HG03108 (cell line): ENCODE measurements at regions not wholly inside any gene's neighbourhood (a gene's known extent, or its start where the extent isn't known, plus 50 kb on each side); places are given as distances from the start of the nearest gene placed in this dataset.
"Not testable (repeated sequence)": the region's sequence is repeated elsewhere in the genome, so short reads cannot be mapped to it uniquely, and the experiment has no call there.

Experiments used
- ATAC-seq: cut with Tn5 transposase; IDR thresholded peaks from one replicate; pipeline ENCODE4 v1.9.1; 2021; ENCODE audit warnings: moderate library complexity; ENCODE audit not compliant: unreplicated experiment

DNA sequence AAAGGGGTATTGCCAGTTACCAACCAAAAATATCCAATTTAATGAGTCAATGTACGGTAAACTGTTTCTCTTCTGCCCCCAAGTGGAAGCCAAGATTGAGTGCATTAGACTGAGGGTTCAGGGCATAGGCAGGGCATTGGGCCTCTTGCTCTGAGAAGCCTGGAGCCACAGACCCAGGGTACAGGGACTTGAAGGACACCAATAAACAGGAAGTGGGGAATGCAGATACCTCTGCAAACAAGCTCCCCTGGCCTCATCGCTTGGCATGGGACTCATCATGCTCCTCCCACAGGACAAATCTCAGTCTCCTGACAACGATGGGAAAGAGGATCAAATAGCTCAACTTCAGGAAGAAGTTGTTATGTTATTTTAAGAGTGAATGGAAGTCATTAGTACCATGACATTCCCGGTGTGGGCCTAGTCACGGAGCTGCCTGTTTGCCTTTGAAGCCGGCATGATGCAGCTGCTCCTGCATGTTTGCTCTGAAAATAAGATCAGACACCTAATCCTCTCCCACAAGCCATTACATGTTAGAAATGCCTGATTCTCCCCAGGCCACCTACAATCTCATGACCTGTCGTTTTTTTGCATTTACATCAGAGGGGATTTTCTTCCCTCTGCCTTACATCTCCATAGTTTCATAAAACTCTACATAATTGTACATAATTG, 224.2 kb downstream of the RCHY1 start:
- ATAC-seq = no peak

DNA sequence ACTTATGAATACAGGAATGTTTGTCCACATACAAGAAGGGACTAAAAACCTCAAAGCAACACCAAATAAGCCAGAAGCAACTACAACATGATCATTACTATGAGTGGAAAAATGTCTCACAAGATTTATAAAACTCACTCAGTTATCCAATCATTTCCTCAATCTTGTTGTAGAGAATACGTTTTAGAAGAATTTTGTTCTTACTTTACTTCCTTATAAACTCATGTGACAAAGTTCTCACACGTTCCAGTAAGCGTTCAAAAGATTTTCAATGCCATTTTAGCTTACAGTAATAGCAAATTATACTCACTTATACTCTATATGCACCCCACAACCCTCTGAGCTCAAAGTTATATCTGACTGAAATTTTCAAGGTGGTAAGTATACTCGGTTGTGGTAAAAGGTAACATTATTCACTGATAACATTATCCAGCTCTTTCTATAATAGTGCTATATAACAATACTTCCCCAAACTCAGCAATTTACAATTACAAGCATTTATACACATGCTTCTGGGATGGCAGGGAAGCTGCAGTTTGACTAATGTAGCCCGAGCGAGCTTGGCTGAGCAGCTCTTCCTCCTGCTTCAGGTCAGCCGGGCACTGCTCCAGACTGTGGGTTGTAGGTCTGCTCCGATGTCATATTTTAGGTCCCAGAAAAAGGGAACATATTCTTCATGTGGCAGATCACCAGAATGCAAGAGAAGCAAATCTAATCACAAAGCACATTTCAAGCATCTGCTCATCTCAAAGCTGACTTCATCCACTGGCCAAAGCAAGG, 226.3 kb downstream of the RCHY1 start:
- no peak for ATAC-seq

DNA sequence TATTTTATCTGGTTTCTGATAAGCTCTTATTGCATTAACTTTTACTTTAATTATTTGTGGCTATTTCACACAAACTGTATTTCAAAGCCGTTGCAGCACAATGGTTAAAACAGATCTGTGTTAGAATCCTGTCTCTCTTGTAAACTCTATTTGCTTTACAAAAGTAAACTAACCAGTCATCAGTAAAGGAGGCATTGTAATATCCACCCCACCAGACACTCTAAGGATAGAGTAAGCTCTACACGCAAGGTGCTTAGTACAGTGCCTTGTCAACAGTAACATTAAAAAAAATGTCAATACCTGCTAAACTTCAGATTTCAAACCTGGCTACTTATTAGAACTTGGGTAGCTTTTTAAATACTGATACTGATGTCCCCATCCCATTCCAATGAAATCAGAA, 228.4 kb downstream of the RCHY1 start:
- no peak for ATAC-seq

DNA sequence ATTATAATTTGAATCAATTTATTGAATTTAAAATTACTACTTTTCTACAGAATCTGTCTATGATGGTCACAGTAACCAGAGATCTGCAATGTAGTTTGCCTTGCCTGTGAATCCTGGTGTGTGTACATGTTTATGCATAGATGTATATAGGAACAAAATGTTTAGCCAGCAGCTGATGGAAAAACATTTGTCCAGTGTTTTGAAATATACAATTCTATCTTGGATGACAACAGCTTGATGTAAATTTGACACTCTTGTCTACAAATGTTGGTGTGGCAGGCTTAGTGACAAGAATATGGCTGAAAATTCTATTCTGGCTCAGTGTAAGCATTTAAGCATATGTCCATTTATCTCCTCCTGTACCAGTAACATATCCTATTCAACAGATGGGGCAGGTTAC, 229.4 kb downstream of the RCHY1 start:
- no peak for ATAC-seq

DNA sequence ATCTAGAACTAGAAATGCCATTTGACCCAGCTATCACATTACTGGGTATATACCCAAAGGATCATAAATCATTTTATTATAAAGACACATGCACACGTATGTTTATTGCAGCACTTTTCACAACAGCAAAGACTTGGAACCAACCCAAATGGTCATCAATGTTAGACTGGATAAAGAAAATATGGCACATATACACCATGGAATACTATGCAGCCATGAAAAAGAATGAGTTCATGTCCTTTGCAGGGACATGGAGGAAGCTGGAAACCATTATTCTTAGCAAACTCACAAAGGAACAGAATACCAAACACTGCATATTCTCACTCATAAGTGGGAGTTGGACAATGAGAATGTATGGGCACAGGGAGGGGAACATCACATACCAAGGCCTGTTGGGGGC, 233.7 kb downstream of the RCHY1 start:
- ATAC-seq = not testable (repeated sequence)

DNA sequence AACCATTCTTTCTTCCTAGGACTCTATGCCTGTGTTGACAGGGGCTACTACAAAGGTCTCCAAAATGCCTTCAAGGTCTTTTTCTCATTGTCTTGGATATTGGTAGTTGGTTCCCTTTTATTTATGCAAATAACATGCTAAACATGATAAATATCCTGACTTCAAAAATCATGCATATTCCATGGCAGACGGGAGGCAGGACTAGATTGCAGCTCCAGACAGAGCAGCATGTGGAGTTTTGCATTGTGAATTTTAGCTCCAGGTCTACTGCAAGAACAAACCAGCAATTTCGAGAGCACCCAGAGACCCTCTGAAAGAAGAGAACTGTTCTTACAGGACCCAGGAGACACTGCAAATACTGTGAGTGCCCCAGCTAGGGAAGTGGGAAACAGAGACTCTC, 254.9 kb downstream of the RCHY1 start:
- ATAC-seq = no peak

DNA sequence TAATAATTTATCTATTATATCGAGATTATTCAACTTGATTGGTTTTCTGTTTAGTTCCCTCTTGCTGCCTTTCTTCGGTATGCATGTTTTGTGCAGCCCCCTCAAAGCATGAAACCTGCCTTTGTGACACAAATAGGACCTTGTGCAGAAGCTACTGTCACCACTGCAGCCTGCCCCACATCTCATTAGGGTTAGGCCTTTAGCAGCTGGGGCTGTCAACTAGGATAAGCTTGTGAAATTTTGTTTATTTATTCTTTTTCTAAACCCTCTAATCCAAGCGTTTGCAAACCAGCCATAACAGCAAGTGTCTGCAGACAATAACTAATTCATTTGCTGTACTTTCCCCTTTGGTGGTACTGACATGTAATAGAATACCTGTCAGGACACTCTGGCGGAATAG, 258.9 kb downstream of the RCHY1 start:
- ATAC-seq = no peak

DNA sequence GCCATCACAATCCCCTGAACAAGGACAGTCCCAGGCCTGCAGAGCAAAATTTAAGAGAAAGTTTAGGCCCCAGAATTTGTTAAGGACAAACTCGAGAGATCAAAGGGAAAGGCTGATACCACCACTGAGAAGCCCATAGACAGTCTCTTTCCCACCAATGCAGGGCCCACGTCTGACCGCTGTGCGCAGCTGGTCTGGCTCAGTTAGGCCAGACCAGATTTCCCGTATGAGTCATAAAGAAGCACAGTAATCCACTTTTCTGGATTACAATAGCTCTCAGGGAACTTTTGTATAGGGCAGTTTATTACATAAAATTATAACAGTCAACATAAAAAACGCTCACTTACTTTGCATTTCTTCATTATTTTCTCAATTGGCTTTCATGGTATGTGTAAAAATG, 259.5 kb downstream of the RCHY1 start:
- no peak for ATAC-seq

DNA sequence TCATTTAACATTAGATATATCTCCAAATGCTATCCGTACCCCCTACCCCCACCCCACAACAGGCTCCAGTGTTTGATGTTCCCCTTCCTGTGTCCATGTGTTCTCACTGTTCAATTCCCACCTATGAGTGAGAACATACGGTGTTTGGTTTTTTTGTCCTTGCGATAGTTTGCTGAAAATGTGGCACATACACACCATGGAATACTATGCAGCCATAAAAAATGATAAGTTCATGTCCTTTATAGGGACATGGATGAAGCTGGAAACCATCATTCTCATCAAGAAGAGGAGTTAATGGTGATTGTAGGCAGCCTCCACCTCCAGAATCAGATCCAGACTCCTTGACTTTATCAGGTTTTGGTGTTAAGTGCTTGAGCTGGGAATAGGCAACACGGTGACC, 261.1 kb downstream of the RCHY1 start:
- ATAC-seq = not testable (repeated sequence)

DNA sequence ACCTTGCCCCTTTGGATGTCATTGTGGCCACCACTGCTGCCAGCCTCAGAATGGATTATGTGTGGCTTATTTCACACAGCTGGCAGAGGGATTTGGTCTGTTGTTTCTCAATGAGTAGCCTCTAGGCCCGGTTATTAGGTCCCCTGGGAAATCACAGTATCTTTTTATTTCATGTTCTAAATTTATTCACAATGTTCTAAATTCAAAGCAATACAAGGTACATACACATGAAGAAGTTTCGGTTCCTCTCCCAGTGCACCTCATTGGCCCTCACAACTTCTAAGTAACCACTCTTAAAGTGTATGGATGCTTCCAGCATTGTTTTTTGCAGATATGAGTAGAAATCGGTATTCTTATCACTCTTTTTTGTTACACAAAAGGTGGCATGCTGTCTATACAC, 262.7 kb downstream of the RCHY1 start:
- ATAC-seq = no peak

DNA sequence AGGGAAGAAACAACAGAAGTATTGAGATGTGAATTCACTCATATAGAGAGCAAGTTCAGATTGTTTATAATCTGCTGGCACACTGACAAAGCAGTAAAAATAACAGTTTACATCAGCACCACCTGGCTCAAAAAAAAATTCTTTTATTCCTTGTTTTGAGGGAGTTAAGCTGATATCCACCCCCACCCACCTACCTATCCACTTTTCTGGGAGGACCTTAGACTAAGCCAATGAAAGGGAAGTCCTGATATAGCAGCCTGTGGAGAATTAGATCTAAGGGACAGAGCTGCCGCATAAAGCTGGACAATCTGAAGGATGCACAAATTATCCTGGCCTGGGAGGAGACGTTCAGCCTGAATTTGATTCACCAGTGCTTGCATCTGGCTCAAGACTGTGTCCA, 264.5 kb downstream of the RCHY1 start:
- no peak for ATAC-seq

DNA sequence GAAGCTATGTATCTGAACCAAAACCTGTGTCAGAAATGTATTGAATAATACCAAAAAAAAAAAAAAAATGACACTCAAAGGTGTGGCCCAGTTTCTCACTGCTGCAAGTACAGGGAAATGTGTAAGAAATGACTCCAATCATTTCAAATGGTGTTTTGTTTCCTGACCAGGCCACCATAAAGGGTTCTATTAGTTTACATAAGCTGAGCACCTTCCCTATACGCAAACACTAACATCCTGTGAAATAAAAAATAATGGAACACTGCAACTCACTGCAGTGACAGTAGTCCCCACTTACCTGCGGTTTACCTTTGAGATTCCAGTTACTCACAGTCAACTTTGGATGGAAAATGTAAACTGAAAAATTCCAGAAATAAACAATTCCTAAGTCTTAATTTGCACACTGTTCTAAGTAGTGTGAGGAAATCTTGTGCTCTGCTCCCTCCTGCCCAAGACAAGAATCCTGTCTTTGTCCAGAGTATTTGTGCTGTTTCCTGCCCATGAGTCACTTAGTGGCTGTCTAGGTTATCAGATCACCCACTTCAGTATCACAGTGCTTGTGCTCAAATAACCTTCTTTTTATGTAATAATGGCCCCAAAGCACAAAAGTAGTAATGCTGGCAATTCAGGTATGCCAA, 265.3 kb downstream of the RCHY1 start:
- no peak for ATAC-seq

DNA sequence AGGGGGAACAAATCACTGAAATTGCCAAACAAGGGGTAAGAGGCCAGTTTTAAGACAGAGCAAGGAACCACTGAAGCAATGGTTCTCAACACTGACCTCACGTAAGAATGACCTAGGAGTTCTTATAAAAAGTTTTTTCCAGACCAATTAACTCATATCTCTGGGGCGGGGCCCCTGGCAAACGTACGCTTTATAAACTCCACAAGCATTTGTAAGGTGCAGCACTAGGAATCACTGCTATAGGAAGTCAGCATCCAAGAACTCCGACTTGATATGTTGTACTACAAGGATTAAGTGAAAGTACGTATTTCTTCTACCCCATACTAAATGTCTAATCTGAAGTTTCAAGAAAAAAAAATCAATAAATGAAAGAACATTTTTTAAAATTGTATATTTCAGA, 269.9 kb downstream of the RCHY1 start:
- ATAC-seq = no peak

DNA sequence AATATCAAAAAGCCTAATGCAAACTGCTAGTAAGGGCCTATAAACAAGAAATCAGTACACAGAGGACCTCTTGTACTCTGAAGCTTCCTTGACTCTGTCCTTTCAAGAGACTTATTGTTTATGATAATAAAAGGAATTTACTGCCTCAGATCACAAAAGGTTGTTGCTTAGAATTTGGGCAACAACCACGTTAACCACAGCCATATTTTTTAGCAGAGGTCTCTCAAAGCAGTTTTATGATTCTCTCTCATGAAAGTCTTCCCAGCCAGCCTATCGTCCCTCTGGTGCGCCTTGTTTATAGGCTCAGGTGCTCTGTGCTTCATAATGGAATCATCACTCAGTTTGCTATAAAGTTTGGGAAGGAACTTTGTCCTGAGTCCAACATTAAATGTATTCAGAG, 270.6 kb downstream of the RCHY1 start:
- no peak for ATAC-seq

DNA sequence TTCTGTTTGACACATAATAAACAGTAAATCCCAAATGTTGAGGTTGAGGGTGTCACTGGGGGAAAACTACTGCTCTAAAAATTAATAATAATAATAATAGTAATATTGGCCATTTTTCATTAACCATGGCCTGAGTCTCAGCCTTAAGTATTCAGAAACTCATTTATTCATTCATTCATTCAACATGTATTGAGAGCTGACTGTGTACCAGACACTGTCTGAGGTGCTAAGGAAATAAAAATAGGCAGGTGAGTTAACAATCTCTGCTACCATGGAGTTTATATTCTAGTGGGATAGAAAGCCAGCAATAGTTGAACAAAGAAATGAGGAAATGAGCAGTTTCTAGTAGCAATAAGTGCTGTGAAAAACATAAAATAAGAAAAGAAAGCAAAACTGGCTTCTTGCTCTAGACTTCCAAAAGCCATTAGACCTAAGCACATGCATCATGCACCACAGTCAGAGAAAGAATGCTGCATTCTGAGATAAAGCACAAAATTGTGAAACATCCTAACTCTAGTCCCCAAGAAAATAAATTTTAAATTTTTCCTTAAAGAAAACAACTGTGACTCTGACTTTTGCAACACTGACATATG, 278.7 kb downstream of the RCHY1 start:
- peak; percentile 99 for ATAC-seq

DNA sequence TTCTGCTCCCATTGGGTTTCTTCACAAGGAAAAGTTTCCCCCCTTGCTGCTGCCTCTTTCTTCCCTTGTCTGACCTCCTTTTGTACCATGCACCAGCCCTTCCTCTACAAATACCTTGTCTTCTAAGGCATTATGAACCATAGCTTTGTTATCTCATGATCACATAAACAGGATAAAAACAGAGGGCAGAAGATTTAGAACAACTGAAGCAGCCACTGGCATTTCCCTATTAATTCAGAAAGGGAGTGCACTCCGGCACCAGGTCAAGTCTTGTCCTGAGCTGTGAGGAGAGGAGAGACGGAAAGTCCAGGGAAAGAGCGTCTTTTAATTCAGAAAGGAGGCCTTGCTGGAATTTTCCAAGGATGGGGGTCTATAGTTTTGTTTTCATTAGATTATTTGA, 281.7 kb downstream of the RCHY1 start:
- no peak for ATAC-seq

DNA sequence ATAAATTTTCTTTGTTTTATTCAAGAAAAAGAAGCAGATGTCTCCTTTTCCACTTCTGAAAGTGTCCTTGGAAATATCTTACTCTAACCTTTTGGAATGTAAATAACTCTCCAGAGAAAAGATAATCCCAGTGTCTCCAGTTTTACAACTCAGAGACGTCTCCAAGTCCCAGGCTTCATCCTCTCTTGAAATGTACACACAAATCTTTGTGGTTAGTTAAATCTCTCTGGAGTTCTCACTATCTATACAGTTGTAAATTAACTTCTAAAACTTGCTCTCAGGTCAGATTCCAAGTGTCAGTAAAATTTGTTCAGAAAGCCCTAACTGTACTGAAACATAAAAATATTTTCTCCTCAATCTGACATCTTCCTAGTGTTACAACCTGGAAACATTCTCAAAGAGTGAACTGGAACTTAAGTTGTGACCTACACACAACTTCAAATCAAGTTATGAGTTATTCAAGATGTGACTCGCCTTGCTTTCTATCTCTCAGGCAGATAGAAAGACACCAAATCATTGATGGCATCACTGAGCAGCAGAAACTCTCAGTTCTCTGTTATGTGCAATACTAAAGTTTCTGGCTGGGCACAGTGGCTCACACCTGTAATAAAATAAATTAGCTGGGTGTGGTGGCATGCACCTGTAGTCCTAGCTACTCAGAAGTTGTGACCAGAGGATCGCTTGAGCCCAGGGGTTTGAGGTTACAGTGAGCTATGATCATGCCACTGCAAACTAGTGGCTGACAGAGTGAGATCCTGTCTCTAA, 284.2 kb downstream of the RCHY1 start:
- peak; percentile 71 for ATAC-seq

DNA sequence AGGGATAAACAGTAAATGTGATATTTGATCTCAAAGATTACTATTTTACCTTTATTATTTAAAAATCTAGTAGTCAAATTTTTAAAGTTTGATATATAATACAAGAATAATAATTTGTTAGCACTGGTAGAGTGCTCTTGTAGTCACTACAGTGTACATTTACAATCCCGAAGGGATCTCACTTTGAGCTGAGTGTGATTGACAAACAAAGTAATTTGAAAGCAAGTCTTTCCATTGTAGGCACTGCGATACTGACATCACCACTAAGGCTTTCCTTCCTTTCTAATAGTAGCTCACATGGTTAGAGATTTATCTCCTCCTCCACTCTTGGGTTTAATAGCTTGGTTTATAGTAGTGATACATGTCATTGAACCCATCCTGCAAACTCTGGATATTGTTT, 280.6 kb downstream of the PARM1 start:
- ATAC-seq = no peak

DNA sequence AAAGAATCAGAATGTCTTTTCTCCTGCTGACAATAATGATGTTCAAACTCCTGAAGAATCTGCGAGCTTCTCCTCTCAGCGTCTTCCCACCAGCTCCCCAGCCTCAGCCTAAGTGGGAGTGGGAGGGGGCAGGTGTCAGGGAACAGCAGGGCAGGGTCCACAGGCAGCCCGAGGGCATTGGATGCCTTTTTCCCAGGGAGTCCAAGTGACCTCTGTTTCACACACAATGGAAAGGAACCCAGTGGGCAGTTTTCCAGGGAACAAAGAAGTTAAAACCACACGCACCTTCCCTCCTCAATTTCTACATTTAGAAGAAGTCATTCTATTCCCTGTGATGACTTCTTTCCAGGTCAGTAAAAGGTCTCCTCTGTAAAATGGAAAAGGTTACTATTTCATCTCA, 278.5 kb downstream of the PARM1 start:
- ATAC-seq = no peak

DNA sequence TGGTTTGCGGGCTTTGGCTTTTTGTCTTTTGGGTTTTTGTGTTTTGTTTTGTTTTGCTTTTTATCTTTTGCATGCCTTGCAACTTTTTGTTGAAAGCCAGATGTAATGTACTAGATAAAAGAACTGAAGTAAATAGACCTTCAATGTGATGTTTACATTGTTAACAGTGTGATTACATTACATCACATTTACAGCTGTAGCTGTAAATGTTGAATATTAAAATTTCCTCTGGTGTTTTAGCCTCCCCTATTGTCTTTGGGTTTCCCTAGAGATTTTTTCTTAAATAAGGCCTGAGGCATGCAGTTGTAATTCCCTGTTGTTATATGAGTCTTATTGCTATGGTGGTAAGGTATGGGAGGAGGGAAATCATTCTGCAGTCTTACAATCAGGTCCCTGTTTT, 275.0 kb downstream of the PARM1 start:
- no peak for ATAC-seq

DNA sequence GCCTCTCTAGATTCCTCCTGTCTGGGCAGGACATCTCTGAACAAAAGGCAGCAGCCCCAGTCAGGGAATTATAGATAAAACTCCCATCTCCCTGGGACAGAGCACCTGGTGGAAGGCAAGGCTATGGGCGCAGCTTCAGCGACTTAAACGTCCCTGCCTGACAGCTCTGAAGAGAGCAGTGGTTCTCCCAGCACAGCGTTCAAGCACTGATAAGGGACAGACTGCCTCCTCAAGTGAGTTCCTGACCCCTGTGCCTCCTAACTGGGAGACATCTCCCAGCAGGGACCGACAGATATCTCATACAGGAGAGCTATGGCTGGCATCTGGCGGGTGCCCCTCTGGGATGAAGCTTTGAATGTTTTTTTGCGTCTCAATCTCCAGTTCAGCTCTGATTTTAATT, 262.2 kb downstream of the PARM1 start:
- no peak for ATAC-seq
